ENCODE measurements at regions not wholly inside any gene's neighbourhood (a gene's known extent, or its start where the extent isn't known, plus 50 kb on each side); places are given as distances from the start of the nearest gene placed in this dataset.
"Not testable (repeated sequence)": the region's sequence is repeated elsewhere in the genome, so short reads cannot be mapped to it uniquely, and the experiment has no call there.

DNA sequence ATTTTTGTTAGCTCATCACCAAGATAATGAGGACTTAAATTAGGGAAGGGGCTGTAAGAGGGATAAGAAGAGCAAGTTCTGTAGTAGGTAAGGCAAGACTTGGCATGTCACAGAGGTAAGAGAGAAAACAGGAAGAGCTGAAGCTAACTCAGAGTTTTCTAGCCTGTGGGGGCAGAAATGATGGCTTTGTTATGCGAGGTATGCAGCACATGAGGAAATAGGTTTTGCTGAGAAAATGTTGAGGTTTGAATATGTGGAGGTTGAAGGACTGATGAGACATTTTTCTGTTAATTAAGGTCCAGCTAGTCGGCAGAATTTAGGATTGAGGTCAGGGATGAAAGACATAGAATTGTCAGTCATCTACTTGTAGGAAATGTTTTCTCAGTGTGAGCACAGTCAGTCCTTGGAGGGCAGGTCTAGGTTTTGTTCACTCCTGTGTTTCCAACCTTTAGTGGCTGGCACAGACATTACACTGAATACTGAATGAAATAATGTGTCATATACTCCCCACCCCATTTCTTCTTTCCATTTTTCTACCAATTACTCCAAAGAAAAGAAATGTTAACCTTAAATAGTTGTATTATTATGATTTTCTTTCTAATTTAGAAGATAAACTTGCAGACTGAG lies 154.0 kb upstream of the AADAT start:
- no peak for DNase-seq

DNA sequence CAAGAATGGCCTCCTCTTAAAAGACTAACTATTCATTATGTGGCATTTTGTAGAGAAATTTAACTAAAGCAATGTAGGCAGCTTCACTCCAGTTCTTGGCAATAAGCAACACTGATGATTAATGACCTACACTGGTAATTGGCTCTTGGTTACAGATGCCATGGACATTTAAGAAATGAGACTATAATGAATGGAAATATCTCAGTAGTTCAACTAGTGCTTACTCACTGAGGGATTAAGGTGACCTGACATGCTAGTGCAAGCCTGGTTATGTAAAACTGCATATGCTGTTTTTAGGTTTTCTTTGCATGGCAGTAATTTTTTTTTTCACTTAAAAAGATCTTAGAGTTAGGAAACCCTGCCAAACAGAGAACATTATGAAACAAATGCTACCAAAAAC lies 152.7 kb upstream of the AADAT start:
- no peak for DNase-seq

DNA sequence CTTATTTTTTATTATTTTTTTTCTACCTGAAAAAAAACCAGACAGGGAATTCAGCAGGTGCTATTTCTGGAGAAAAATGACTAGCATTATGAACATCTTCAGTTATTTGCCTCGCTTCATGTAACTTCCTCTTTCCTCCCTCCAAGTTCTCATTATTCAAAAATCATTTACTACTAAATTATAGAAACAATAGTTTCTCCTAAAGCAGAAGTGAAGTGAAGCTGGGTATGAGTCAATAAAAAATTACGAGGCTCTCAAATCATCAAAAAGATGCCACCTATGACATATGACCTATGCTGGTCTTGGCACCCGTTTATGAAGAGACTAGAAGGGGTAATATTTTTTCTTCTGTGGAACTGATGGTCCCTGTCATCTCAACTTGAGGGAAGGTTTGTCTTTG lies 145.0 kb upstream of the AADAT start:
- no peak for DNase-seq

- DNase-seq = no peak
Observed at GRCh38 chr4:170231377-170231776, 141.6 kb upstream of the AADAT start.

DNA sequence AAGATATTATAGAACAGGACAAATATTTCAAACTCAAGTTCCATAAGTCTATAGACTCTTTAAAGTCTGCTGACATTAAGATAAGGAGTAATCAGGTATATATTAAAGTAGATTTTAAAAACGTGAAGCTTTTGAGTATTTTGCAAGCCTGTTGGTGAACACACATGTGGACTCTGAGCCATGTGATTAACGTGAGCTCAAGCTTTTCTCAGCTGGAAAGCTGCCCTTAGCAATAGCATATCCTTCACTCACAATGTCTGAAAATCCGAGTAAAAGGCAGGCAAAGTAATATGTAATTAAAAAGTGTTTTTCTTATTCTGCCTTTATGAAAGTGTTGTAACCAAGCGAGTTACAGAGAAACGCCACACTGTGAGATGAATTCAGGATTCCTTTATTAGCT lies 140.5 kb upstream of the AADAT start:
- DNase-seq = no peak

DNA sequence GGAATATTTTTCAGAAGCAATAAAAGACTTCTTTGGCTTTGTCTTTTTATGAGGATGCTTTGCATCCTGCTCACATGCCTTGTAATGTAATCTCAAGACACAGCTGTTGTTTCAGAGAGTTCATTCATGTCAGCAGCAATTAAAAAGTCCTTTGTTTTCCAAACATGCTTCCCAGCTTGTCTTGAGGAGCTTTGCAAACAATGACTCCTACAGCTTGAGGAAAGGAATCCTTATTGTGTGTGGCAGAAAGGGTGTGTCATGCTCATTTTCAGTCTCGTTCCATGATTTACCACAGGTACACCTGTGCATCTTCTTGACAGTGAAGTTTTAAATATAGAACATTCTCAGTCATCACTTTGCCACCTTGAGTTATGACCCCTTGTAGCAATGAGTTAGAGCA lies 139.2 kb upstream of the AADAT start:
- no peak for DNase-seq

DNA sequence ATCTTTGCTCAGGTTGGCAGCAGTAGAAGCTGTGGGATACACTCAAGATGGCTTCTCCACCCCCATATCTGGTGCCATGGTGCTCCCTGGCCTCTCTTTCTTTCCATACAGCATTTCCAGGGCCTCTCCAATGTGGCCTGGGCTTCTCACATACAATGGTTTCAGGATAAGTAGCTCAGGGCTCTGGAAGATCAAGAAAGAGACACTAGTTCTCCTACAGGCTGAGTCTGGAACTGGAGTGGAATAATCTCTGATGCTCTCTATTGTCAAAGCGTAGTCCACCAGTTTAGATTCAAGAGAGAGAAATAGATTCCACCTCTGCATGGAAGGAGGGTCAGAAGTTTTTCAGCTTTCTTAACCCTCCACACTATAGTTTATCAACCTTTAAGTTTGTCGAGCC lies 138.2 kb upstream of the AADAT start:
- no peak for DNase-seq

- no peak for DNase-seq
Observed at GRCh38 chr4:170226288-170226687, 136.5 kb upstream of the AADAT start.

- no peak for DNase-seq
Observed at GRCh38 chr4:170214731-170215130, 125.0 kb upstream of the AADAT start.

GRCh38 chr4:170214101-170214500 lies 124.3 kb upstream of the AADAT start:
- DNase-seq = no peak

- no peak for DNase-seq
Observed at GRCh38 chr4:170202721-170203120, 113.0 kb upstream of the AADAT start.

DNA sequence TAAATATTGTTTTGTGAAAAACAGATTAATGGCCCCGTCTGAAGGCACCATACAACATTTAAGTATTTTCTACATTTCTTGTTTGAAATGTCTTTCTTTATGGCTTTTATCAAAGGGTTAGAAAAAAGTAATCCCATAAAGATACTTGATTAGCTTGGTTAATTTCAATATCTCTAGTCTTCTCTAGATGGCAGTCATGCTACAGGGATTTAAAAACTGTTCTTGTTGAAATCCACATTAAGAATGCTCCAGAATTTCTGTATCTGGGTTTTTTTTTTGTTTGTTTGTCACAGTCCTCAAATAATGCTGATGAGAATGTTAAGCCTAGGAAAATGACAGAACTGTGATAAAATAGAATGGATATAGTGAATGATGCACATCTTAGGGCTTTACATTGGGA lies 109.0 kb upstream of the AADAT start:
- DNase-seq = no peak

- not testable (repeated sequence) for DNase-seq
Observed at GRCh38 chr4:170194794-170195193, 105.0 kb upstream of the AADAT start.

GRCh38 chr4:170193496-170193895 lies 103.7 kb upstream of the AADAT start:
- no peak for DNase-seq

DNA sequence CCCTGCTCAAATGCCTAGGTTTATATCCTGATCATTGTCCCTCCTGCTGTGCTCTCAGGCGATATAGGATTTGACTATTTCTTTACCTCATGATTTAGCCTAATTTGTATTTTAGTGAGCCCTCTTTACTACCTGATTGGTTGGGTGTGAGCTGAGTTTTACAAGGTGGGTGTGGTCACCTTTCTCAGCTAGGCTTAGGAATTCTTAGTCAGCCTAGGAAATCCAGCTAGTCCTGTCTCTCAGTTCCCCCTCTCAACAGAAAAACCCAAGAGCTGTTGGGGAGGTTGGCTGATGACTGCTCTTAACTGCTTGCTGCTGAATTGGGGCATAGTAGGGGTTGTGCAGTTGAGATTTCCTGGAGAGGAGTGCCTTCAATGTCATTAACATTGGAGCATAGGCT lies 100.5 kb upstream of the AADAT start:
- no peak for DNase-seq

DNA sequence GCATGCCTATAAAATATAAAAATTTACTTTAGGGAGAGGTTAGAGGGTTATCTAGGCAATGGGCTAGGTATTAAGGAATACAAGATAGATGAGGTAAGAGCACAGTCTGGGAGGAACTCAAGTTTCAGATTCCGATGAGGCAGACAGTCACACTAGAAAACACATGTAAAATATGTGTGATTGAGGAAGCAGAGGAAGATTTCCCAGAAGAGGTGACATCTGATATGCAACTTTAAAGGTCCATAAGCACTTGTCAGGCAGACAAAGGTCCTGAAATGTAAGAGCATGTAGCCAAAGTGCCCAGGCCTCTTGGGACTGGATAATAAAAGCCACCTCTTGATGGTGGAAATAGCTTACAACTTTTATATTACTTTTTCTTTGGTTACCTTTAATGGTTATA lies 81.1 kb upstream of the AADAT start:
- DNase-seq = no peak

- DNase-seq = no peak
Observed at GRCh38 chr4:170169699-170170098, 79.9 kb upstream of the AADAT start.

- DNase-seq = no peak
Observed at GRCh38 chr4:170167678-170168077, 77.9 kb upstream of the AADAT start.

DNA sequence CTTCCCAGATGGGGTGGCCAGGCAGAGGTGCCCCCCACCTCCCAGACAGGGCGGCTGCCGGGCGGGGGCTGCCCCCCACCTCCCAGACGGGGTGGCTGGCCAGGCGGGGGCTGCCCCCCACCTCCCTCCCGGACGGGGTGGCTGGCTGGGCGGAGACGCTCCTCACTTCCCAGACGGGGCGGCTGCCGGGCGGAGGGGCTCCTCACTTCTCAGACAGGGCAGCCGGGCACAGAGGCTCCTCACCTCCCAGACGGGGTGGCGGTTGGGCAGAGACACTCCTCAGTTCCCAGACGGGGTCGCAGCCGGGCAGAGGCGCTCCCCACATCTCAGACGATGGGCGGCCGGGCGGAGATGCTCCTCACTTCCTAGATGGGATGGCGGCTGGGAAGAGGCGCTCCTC lies 76.4 kb upstream of the AADAT start:
- not testable (repeated sequence) for DNase-seq

DNA sequence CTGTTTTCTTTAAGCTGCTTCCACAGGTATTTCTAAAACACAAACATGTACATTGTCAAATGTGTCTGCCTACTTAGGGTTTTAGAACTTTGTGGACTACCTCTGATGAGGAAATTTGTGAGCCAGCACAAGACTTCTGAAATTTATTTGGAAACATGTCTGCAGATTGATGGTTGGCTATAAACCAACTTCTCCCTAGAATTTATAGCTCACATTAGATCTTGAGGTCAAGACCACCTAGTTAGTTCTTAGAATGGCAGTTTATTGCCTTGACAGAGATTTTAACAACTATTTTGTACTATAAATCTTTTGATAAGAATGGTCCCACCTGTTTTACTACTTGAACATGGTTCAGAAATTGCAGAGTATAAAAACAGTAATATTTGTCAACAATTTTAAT lies 72.7 kb upstream of the AADAT start:
- DNase-seq = no peak

DNA sequence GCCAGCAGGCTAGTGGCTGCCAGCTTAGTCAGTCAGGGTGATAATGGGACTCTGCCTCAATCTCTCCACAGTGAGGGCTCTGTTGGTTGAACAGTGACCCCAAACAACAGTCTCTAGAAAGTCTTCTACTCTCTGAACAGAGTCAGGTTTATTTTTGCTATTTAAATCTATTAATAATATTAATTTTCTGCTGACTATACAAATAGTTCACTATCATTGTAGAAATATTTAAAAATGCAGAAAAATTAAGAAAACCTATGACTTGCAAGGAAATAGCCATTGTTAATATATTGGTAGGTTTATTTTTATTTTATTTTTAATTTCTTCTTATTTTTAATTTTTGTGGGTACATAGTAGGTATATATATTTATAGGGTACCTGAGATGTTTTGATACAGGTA lies 67.9 kb upstream of the AADAT start:
- DNase-seq = no peak

GRCh38 chr4:170145120-170145519 lies 55.4 kb upstream of the AADAT start:
- no peak for DNase-seq

GRCh38 chr4:170139764-170140163 lies 50.0 kb upstream of the AADAT start:
- no peak for DNase-seq
